Neural crest cell (in vitro differentiated cells): ENCODE measurements at regions not wholly inside any gene's neighbourhood (a gene's known extent, or its start where the extent isn't known, plus 50 kb on each side); places are given as distances from the start of the nearest gene placed in this dataset.

Experiments
- DNase-seq: peaks from one replicate; pipeline ENCODE4 v3.0.0; 2021; ENCODE audit warnings: low read depth, mixed read lengths, low spot score
- H3K27ac Mint-ChIP-seq: one replicate; pipeline ENCODE4 v1.8.0; 2021; ENCODE audit warnings: mild to moderate bottlenecking, mixed read lengths; ENCODE audit not compliant: unreplicated experiment
- H3K27me3 Mint-ChIP-seq: 2 replicates; pipeline ENCODE4 v1.8.0; 2021; ENCODE audit warnings: low read depth, mild to moderate bottlenecking, mixed read lengths
- H3K36me3 Mint-ChIP-seq: 2 replicates; pipeline ENCODE4 v1.8.0; 2021; ENCODE audit warnings: low read depth, mild to moderate bottlenecking, mixed read lengths
- H3K4me1 Mint-ChIP-seq: 2 replicates; pipeline ENCODE4 v1.8.0; 2021; ENCODE audit warnings: mixed read lengths
- H3K4me3 Mint-ChIP-seq: one replicate; pipeline ENCODE4 v1.8.0; 2021; ENCODE audit warnings: mild to moderate bottlenecking, mixed read lengths
- H3K9me3 Mint-ChIP-seq: 2 replicates; pipeline ENCODE4 v1.8.0; 2021; ENCODE audit warnings: mixed read lengths
- TF ChIP-seq, protein P1 (sequence below): fragments of 200-600 bp; sonication (generic); conservative IDR thresholded peaks from 2 replicates; pipeline ENCODE4 v1.5.0; 2021; ENCODE audit warnings: antibody characterized with exemption, mild to moderate bottlenecking

DNA sequence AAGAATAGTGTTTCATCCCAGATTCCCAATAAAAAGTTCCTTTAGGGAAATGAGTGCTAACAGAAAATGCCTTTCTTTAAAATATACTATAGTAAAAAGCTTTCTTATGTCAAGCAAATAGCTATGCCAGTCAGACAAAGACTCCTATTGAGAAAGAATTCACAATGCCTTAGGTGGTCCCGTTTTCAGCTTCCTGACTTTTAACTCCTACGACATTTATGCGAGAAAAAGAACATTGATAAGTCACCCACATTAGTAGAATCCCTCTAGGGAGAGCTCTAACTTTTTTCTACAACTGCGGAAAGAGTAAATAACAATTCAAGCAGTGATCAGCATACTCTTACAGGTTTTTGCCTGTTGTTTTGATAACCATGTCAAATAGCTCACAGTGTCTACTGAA is 750.8 kb upstream of the ACVR2A start:
- Mint-ChIP-seq H3K4me1 (peaks cover 17% of the 10 kb centered on the region), H3K4me3 (no peak overlapping the region), H3K27me3 (no peaks in the 10 kb centered on the region), H3K36me3 (no peaks in the 10 kb centered on the region), H3K9me3 (peaks cover 3% of the 10 kb centered on the region), H3K27ac (peak overlapping the region; percentile 30)
- TF ChIP-seq, protein P1, sequence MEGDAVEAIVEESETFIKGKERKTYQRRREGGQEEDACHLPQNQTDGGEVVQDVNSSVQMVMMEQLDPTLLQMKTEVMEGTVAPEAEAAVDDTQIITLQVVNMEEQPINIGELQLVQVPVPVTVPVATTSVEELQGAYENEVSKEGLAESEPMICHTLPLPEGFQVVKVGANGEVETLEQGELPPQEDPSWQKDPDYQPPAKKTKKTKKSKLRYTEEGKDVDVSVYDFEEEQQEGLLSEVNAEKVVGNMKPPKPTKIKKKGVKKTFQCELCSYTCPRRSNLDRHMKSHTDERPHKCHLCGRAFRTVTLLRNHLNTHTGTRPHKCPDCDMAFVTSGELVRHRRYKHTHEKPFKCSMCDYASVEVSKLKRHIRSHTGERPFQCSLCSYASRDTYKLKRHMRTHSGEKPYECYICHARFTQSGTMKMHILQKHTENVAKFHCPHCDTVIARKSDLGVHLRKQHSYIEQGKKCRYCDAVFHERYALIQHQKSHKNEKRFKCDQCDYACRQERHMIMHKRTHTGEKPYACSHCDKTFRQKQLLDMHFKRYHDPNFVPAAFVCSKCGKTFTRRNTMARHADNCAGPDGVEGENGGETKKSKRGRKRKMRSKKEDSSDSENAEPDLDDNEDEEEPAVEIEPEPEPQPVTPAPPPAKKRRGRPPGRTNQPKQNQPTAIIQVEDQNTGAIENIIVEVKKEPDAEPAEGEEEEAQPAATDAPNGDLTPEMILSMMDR, result no peak
- DNase-seq, result no peak

DNA sequence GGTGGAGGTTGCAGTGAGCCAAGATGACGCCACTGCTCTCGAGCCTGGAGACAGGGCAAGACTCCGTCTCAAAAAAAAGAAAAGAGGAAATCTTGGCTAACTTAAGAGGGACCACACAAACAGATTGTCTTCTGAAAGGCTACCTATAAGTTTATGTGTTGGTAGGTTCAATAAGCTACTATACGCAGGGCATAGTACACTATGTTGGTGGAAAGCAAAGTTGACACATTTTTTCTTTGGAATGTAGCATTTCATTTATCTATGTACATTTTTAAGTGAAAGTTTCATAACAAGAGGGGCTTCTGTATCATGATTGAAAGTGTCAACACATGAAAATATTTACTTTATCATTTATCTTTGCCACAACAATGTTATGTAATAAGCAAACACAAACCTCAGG is 752.6 kb upstream of the ACVR2A start:
- DNase-seq, result no peak
- Mint-ChIP-seq H3K9me3 (peaks cover 3% of the 10 kb centered on the region), H3K4me3 (no peak overlapping the region), H3K36me3 (no peaks in the 10 kb centered on the region), H3K27ac (no peak overlapping the region), H3K4me1 (peaks cover 17% of the 10 kb centered on the region), H3K27me3 (no peaks in the 10 kb centered on the region)
- TF ChIP-seq, protein P1, result no peak

GRCh38 chr2:147091448-147091847 is 753.4 kb upstream of the ACVR2A start:
- H3K27me3 Mint-ChIP-seq, result no peaks in the 10 kb centered on the region
- H3K4me1 Mint-ChIP-seq, result peaks cover 17% of the 10 kb centered on the region
- TF ChIP-seq, protein P1, result no peak
- no peaks in the 10 kb centered on the region for H3K36me3 Mint-ChIP-seq
- no peak for DNase-seq
- peaks cover 3% of the 10 kb centered on the region for H3K9me3 Mint-ChIP-seq
- H3K4me3 Mint-ChIP-seq, result no peak overlapping the region
- H3K27ac Mint-ChIP-seq, result no peak overlapping the region

GRCh38 chr2:147088871-147089270 is 756.0 kb upstream of the ACVR2A start:
- H3K4me3 Mint-ChIP-seq, result no peak overlapping the region
- TF ChIP-seq, protein P1, result no peak
- H3K27ac Mint-ChIP-seq, result no peak overlapping the region
- no peaks in the 10 kb centered on the region for H3K36me3 Mint-ChIP-seq
- H3K4me1 Mint-ChIP-seq, result peaks cover 12% of the 10 kb centered on the region
- no peaks in the 10 kb centered on the region for H3K9me3 Mint-ChIP-seq
- no peaks in the 10 kb centered on the region for H3K27me3 Mint-ChIP-seq
- no peak for DNase-seq

- Mint-ChIP-seq H3K4me1 (peaks cover 12% of the 10 kb centered on the region), H3K27me3 (no peaks in the 10 kb centered on the region), H3K36me3 (no peaks in the 10 kb centered on the region), H3K4me3 (no peak overlapping the region), H3K27ac (no peak overlapping the region), H3K9me3 (no peaks in the 10 kb centered on the region)
- TF ChIP-seq, protein P1, result no peak
- DNase-seq, result no peak
These were observed 758.1 kb upstream of the ACVR2A start for GRCh38 chr2:147086715-147087114.

DNA sequence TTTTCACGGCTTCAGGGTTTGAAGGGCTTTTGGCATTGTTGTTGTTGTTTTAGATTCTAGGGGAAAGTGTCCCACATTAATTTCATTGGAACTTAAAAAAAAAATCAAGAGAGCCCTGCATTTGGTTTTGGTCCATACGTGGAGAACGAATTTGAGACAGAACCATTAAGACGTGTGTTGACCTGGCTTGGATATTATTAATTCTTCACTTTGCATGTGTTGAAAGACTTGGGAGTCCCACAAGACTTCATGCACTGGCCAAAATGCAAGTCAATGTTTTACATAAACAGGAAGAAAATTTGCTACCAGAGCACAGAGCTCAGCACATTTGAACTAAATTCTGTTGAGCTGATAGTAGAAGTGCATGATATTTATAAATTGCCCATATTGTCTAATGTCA is 761.2 kb upstream of the ACVR2A start:
- TF ChIP-seq, protein P1, result no peak
- no peaks in the 10 kb centered on the region for H3K27me3 Mint-ChIP-seq
- H3K27ac Mint-ChIP-seq, result no peak overlapping the region
- no peaks in the 10 kb centered on the region for H3K9me3 Mint-ChIP-seq
- no peak for DNase-seq
- H3K4me3 Mint-ChIP-seq, result no peak overlapping the region
- no peaks in the 10 kb centered on the region for H3K36me3 Mint-ChIP-seq
- H3K4me1 Mint-ChIP-seq, result peaks cover 12% of the 10 kb centered on the region
